K562 (cell line): ENCODE measurements at regions not wholly inside any gene's neighbourhood (a gene's known extent, or its start where the extent isn't known, plus 50 kb on each side); places are given as distances from the start of the nearest gene placed in this dataset.

Source experiments
- ATAC-seq: fragments of 200-7000 bp; cut with Tn5 transposase; 3 replicates; pipeline ENCODE4 v1.9.1; 2020; ENCODE audit warnings: moderate library complexity
- BruUV-seq: library from RNA; stranded (reverse); fragments of 400-500 nt; replicated peaks from 2 replicates; lab custom pipeline; 2021; lab: Mats Ljungman, UMichigan
- CTCF ChIA-PET: fragments of 300-600 bp; formaldehyde crosslinking; extraction: SDS; loops from one replicate; lab custom pipeline; 2021; ENCODE audit warnings: low intra/inter-chr PET ratio; lab: Yijun Ruan, JAX
- POLR2A ChIA-PET: fragments of 300-600, 350-650 bp; sonication (Branson Sonifier 250); formaldehyde crosslinking; extraction: SDS; loops from one replicate; lab custom pipeline; 2021; ENCODE audit warnings: antibody characterized with exemption, inconsistent platforms; lab: Yijun Ruan, JAX
- DNase-seq, 4 experiments: peaks; one replicate each; pipeline versions ENCODE4 v3.0.0 to v3.0.0-alpha.2; 2011 to 2018; ENCODE audit warnings: low spot score in 3 of 4, mixed read lengths in 3 of 4; ENCODE audit errors: extremely low read depth in 1 of 4
- FAIRE-seq: peaks from 2 replicates; lab custom pipeline; 2011; peaks lifted over from hg19 to GRCh38; lab: Jason Lieb, UNC
- H2AFZ ChIP-seq: 2 replicates; pipeline ENCODE4 v1.6.0; 2011; ENCODE audit warnings: low read depth, low read length, control low read depth, inconsistent platforms
- H3K27ac ChIP-seq: fragments of 200-600 bp; 3 replicates; pipeline ENCODE4 v1.8.0; 2011; ENCODE audit warnings: low read depth, mild to moderate bottlenecking, control low read depth, inconsistent platforms, low read length, moderate library complexity, mixed read lengths; ENCODE audit errors: extremely low read depth
- H3K27me3 ChIP-seq, 2 experiments: fragments of 300-600 bp in 1 of 2; 2 replicates in 1 of 2; 3 replicates in 1 of 2; pipeline versions ENCODE4 v1.6.0 to v1.8.0; 2011; ENCODE audit warnings: inconsistent platforms in 2 of 2, low read length in 2 of 2, mild to moderate bottlenecking in 1 of 2, mixed read lengths in 1 of 2, moderate library complexity in 1 of 2; ENCODE audit not compliant: control insufficient read depth in 2 of 2, insufficient read depth in 2 of 2
- H3K36me3 ChIP-seq: fragments of 300-600 bp; 3 replicates; pipeline ENCODE4 v1.8.0; 2011; ENCODE audit warnings: mild to moderate bottlenecking, low read length, inconsistent platforms; ENCODE audit not compliant: control insufficient read depth, insufficient read depth
- H3K4me1 ChIP-seq, 2 experiments: fragments of 200-600 bp in 1 of 2; replicated peaks in 1 of 2; 2 replicates in 1 of 2; 3 replicates in 1 of 2; pipeline versions ENCODE4 v1.5.1 to v1.8.0; 2011; ENCODE audit warnings: inconsistent platforms in 2 of 2, low read length in 2 of 2, mild to moderate bottlenecking in 1 of 2, mixed read lengths in 1 of 2, moderate library complexity in 1 of 2; ENCODE audit not compliant: control insufficient read depth in 2 of 2, insufficient read depth in 2 of 2
- H3K4me2 ChIP-seq: 2 replicates; pipeline ENCODE4 v1.6.1; 2011; ENCODE audit warnings: low read length, control low read depth, inconsistent platforms, mixed read lengths; ENCODE audit not compliant: insufficient read depth
- H3K4me3 ChIP-seq: fragments of 200-600 bp; sonication (generic), shearing (Covaris generic); 2 replicates; pipeline ENCODE4 v1.5.1; 2016; ENCODE audit warnings: control low read depth, inconsistent platforms
- H3K79me2 ChIP-seq: fragments of 200-600 bp; 3 replicates; pipeline ENCODE4 v1.8.0; 2011; ENCODE audit warnings: low read length, inconsistent platforms; ENCODE audit not compliant: control insufficient read depth, insufficient read depth
- H3K9ac ChIP-seq, 2 experiments: 2 replicates each; pipeline versions ENCODE4 v1.6.0 to v1.6.1; 2011; ENCODE audit warnings: low read depth in 2 of 2, low read length in 2 of 2, control low read depth in 1 of 2, inconsistent platforms in 1 of 2, mild to moderate bottlenecking in 1 of 2, mixed read lengths in 1 of 2; ENCODE audit not compliant: insufficient read depth in 1 of 2
- H3K9me1 ChIP-seq: one replicate; pipeline ENCODE4 v1.6.0; 2011; ENCODE audit warnings: inconsistent platforms, mild to moderate bottlenecking, low read length, moderate library complexity; ENCODE audit not compliant: control insufficient read depth, insufficient read depth
- H3K9me3 ChIP-seq: replicated peaks from 2 replicates; pipeline ENCODE4 v1.5.1; 2011; ENCODE audit warnings: low read depth, low read length, inconsistent platforms; ENCODE audit not compliant: control insufficient read depth, insufficient read depth
- H4K20me1 ChIP-seq: replicated peaks from 2 replicates; pipeline ENCODE4 v1.6.1; 2011; ENCODE audit warnings: low read length, inconsistent platforms, mixed read lengths; ENCODE audit not compliant: control insufficient read depth, insufficient read depth
- ATF4 ChIP-seq: fragments of 450-650 bp; formaldehyde crosslinking; IDR thresholded peaks from 2 replicates; pipeline ENCODE4 v1.4.0; 2022; ENCODE audit warnings: mild to moderate bottlenecking, moderate library complexity
- CBX8 ChIP-seq: fragments of 200-600 bp; sonication (generic); IDR thresholded peaks from 2 replicates; pipeline ENCODE4 v1.6.1; 2012; ENCODE audit warnings: borderline replicate concordance, mixed run types, low read depth, mild to moderate bottlenecking, moderate library complexity, mixed read lengths, low read length, control low read depth, inconsistent platforms; ENCODE audit not compliant: poor library complexity, severe bottlenecking; ENCODE audit errors: extremely low read depth
- CLOCK ChIP-seq: fragments of 250-450 bp; sonication (Bioruptor Pico); IDR thresholded peaks from 2 replicates; pipeline ENCODE4 v1.4.0; 2020; ENCODE audit warnings: mild to moderate bottlenecking, moderate library complexity, borderline replicate concordance
- KLF6 ChIP-seq: fragments of 250-450 bp; sonication (Bioruptor Pico); IDR thresholded peaks from 2 replicates; pipeline ENCODE4 v1.4.0; 2020; ENCODE audit warnings: mild to moderate bottlenecking, moderate library complexity, borderline replicate concordance
- PATZ1 ChIP-seq: fragments of 250-450 bp; sonication (Bioruptor Pico); IDR thresholded peaks from 2 replicates; pipeline ENCODE4 v1.5.0; 2020; ENCODE audit warnings: mild to moderate bottlenecking, borderline replicate concordance
- ZNF586 ChIP-seq: fragments of 450-650 bp; formaldehyde crosslinking; conservative IDR thresholded peaks from 2 replicates; pipeline ENCODE4 v1.4.0; 2020; ENCODE audit warnings: mild to moderate bottlenecking, moderate library complexity
- ZNF668 ChIP-seq: fragments of 250-450 bp; sonication (Bioruptor Pico); IDR thresholded peaks from 2 replicates; pipeline ENCODE4 v1.8.0; 2022; ENCODE audit warnings: mild to moderate bottlenecking, inconsistent platforms
- WGBS: fragments of 100-300 bp; shearing (Covaris generic); methylation state at CpG from one replicate; pipeline ENCODE4 v1.1.6; 2016; ENCODE audit warnings: low coverage, mixed read lengths; ENCODE audit not compliant: insufficient coverage; ENCODE audit errors: missing lambda C conversion rate; 5-methylcytosine and 5-hydroxymethylcytosine counted together
- in situ Hi-C: fragments of 300-500 bp; cut with MboI; formaldehyde crosslinking; loops from 4 replicates; pipeline ENCODE4 v1.15.0; 2018; ENCODE audit warnings: inconsistent platforms, mixed read lengths
- intact Hi-C: fragments of 100-400 bp; cut with micrococcal nuclease; formaldehyde crosslinking; loops from 2 replicates; pipeline ENCODE4 v1.14.2; 2022

- intact Hi-C loops = no loop called here
- TF ChIP-seq ZNF586 (CRISPR knock-in tag) = no peak
- peak; percentile 58 for TF ChIP-seq CBX8
- ATAC-seq = no peak
- Histone ChIP-seq H3K9me1 (no peaks in the 10 kb centered on the region), H3K79me2 (no peaks in the 10 kb centered on the region), H3K9me3 (no peaks in the 10 kb centered on the region), H3K27ac (no peak overlapping the region), H3K9ac (no peak overlapping the region), H3K4me1 (no peaks in the 10 kb centered on the region; a peak in 1 of 5 replicates), H3K4me2 (no peak overlapping the region), H4K20me1 (no peaks in the 10 kb centered on the region), H2AFZ (no peak overlapping the region), H3K4me3 (no peak overlapping the region), H3K36me3 (no peaks in the 10 kb centered on the region), H3K27me3 (peaks cover 20 to 23% of the 10 kb centered on the region in 2 experiments; a peak in 4 of 5 replicates)
- no peak for DNase-seq
- in situ Hi-C loops = no loop called here
- ChIA-PET POLR2A (interaction anchor here (0.6 kb wide), 1 partner anchor 211 kb away, joined by 3 read pairs; no protein-coding TSS in a partner anchor), CTCF (no interaction called here)
- no TSS peak for BruUV-seq
- WGBS = 1% methylated on average over 4 of the region's 4 CpGs
- no peak for FAIRE-seq
Measured at GRCh38 chr15:29880886-29881285, 58.6 kb upstream of the TJP1 start.

- Histone ChIP-seq H3K36me3 (no peaks in the 10 kb centered on the region), H3K4me3 (no peak overlapping the region), H3K27ac (no peak overlapping the region), H3K9me3 (no peaks in the 10 kb centered on the region), H4K20me1 (no peaks in the 10 kb centered on the region), H3K9ac (no peak overlapping the region), H3K4me1 (no peaks in the 10 kb centered on the region; a peak in 1 of 5 replicates), H2AFZ (no peak overlapping the region), H3K4me2 (no peak overlapping the region), H3K79me2 (no peaks in the 10 kb centered on the region), H3K9me1 (no peaks in the 10 kb centered on the region), H3K27me3 (peaks cover 19 to 23% of the 10 kb centered on the region in 2 experiments; a peak in 4 of 5 replicates)
- no TSS peak for BruUV-seq
- FAIRE-seq (no peak), DNase-seq (no peak), ATAC-seq (no peak)
- intact Hi-C loops = no loop called here
- in situ Hi-C loops = no loop called here
- POLR2A ChIA-PET = no interaction called here
- 24% methylated on average over 3 of the region's 3 CpGs for WGBS
- CTCF ChIA-PET = no interaction called here
- TF ChIP-seq ATF4 (no peak), CLOCK (CRISPR knock-in tag) (no peak), PATZ1 (CRISPR knock-in tag) (no peak), KLF6 (CRISPR knock-in tag) (no peak), ZNF668 (CRISPR knock-in tag) (no peak)
Measured at GRCh38 chr15:29880341-29880740, 58.1 kb upstream of the TJP1 start.
